ENCODE measurements at regions not wholly inside any gene's neighbourhood (a gene's known extent, or its start where the extent isn't known, plus 50 kb on each side); places are given as distances from the start of the nearest gene placed in this dataset.

DNA sequence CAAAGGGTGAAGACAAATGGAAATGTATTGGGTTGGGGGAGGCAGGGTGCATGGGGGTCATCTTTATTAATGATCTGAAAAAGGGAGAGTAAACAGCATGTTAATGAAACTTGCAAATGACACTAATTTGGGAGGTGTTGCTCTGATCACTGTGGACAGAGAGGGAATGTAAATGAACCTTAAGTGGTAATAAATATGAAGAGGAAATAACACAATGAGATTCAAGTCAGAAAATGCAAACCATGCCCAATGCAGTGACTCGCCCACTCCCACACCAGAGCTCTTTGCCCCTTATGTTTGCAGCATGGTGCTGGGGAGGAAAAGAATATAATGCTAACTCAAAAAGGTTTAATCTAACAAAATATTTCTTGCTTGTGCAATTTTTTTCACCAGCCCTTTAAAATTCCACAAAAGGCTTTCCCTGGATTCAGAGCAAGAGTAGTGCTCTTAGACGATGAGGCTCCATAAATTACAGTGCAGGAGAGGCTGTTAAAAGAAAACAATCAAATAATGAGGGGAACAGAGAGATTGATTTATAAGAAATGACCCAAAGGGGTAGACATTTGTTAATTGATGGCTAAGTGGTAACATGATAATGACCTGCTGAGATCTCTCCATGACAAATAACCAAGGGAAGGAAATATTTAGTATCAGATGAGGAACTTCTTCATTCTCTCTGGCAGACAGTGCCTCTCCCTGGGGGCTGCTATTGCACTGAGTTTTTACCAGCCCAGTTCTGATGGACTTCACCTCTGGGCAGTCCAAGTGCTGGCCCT, 210.0 kb upstream of the PPP2R3A start:
- TF ChIP-seq YY1 (IDR thresholded peaks at IDR 0.05; ENCODE audit: insufficient read depth, insufficient read length): no peak
- no peak for TF ChIP-seq SUZ12 (IDR thresholded peaks at IDR 0.05; ENCODE audit: extremely low read depth, insufficient read depth, insufficient read length)
- no peak for TF ChIP-seq ZNF274 (IDR thresholded peaks at IDR 0.05; ENCODE audit: low read depth, low read length)

Data from NT2/D1 (cell line).